HEK293T (cell line): ENCODE measurements at regions not wholly inside any gene's neighbourhood (a gene's known extent, or its start where the extent isn't known, plus 50 kb on each side); places are given as distances from the start of the nearest gene placed in this dataset.

Experiments
- BHLHE40 ChIP-seq: fragments of 450-650 bp; IDR thresholded peaks from 2 replicates; pipeline ENCODE4 v1.6.1; 2016; ENCODE audit warnings: mild to moderate bottlenecking, moderate library complexity, borderline replicate concordance
- CTBP1 ChIP-seq: fragments of 450-650 bp; IDR thresholded peaks from 2 replicates; pipeline ENCODE4 v1.6.1; 2016; ENCODE audit warnings: borderline replicate concordance
- ELF4 ChIP-seq: fragments of 450-650 bp; IDR thresholded peaks from 2 replicates; pipeline ENCODE4 v1.6.1; 2017; ENCODE audit warnings: antibody characterized with exemption
- FOXA1 ChIP-seq: fragments of 450-650 bp; IDR thresholded peaks from 2 replicates; pipeline ENCODE4 v1.6.1; 2016; ENCODE audit warnings: mild to moderate bottlenecking
- FOXM1 ChIP-seq: fragments of 450-650 bp; IDR thresholded peaks from 2 replicates; pipeline ENCODE4 v1.6.1; 2017; ENCODE audit warnings: mild to moderate bottlenecking, borderline replicate concordance
- HDGF ChIP-seq: fragments of 450-650 bp; IDR thresholded peaks from 2 replicates; pipeline ENCODE4 v1.6.1; 2017; ENCODE audit warnings: antibody characterized with exemption, borderline replicate concordance

DNA sequence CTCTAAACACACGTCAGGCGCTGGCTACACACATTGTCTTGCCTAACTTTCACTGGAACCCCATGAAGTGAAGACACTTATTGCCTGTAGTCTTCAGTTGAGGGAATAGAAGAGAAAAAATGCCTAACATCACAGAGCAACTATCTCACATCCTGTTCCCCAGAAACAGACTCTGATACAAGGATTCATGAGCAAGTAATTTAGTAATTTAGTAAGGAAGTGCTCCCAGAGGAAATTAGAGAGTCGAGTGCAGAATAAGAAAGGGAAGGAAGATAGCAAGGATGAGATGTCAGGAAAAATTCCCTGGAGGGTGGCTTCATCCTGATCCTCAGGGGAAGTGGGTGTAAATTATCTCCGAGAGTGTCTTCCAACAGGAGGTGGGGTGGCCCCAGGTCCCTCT is 104.0 kb downstream of the FOXA2 start:
- TF ChIP-seq FOXA1 (no peak), FOXM1 (no peak), ELF4 (no peak), HDGF (no peak), BHLHE40 (no peak), CTBP1 (no peak)
